K562 (cell line): ENCODE measurements at regions not wholly inside any gene's neighbourhood (a gene's known extent, or its start where the extent isn't known, plus 50 kb on each side); places are given as distances from the start of the nearest gene placed in this dataset.

Source experiments
- ATAC-seq: fragments of 200-7000 bp; cut with Tn5 transposase; 3 replicates; pipeline ENCODE4 v1.9.1; 2020; ENCODE audit warnings: moderate library complexity
- BruUV-seq: library from RNA; stranded (reverse); fragments of 400-500 nt; replicated peaks from 2 replicates; lab custom pipeline; 2021; lab: Mats Ljungman, UMichigan
- CTCF ChIA-PET: fragments of 300-600 bp; formaldehyde crosslinking; extraction: SDS; loops from one replicate; lab custom pipeline; 2021; ENCODE audit warnings: low intra/inter-chr PET ratio; lab: Yijun Ruan, JAX
- POLR2A ChIA-PET: fragments of 300-600, 350-650 bp; sonication (Branson Sonifier 250); formaldehyde crosslinking; extraction: SDS; loops from one replicate; lab custom pipeline; 2021; ENCODE audit warnings: antibody characterized with exemption, inconsistent platforms; lab: Yijun Ruan, JAX
- DNase-seq, 4 experiments: peaks; one replicate each; pipeline versions ENCODE4 v3.0.0 to v3.0.0-alpha.2; 2011 to 2018; ENCODE audit warnings: low spot score in 3 of 4, mixed read lengths in 3 of 4; ENCODE audit errors: extremely low read depth in 1 of 4
- FAIRE-seq: peaks from 2 replicates; lab custom pipeline; 2011; peaks lifted over from hg19 to GRCh38; lab: Jason Lieb, UNC
- H2AFZ ChIP-seq: 2 replicates; pipeline ENCODE4 v1.6.0; 2011; ENCODE audit warnings: low read depth, low read length, control low read depth, inconsistent platforms
- H3K27ac ChIP-seq: fragments of 200-600 bp; 3 replicates; pipeline ENCODE4 v1.8.0; 2011; ENCODE audit warnings: low read depth, mild to moderate bottlenecking, control low read depth, inconsistent platforms, low read length, moderate library complexity, mixed read lengths; ENCODE audit errors: extremely low read depth
- H3K27me3 ChIP-seq, 2 experiments: fragments of 300-600 bp in 1 of 2; 2 replicates in 1 of 2; 3 replicates in 1 of 2; pipeline versions ENCODE4 v1.6.0 to v1.8.0; 2011; ENCODE audit warnings: inconsistent platforms in 2 of 2, low read length in 2 of 2, mild to moderate bottlenecking in 1 of 2, mixed read lengths in 1 of 2, moderate library complexity in 1 of 2; ENCODE audit not compliant: control insufficient read depth in 2 of 2, insufficient read depth in 2 of 2
- H3K36me3 ChIP-seq: fragments of 300-600 bp; 3 replicates; pipeline ENCODE4 v1.8.0; 2011; ENCODE audit warnings: mild to moderate bottlenecking, low read length, inconsistent platforms; ENCODE audit not compliant: control insufficient read depth, insufficient read depth
- H3K4me1 ChIP-seq, 2 experiments: fragments of 200-600 bp in 1 of 2; replicated peaks in 1 of 2; 2 replicates in 1 of 2; 3 replicates in 1 of 2; pipeline versions ENCODE4 v1.5.1 to v1.8.0; 2011; ENCODE audit warnings: inconsistent platforms in 2 of 2, low read length in 2 of 2, mild to moderate bottlenecking in 1 of 2, mixed read lengths in 1 of 2, moderate library complexity in 1 of 2; ENCODE audit not compliant: control insufficient read depth in 2 of 2, insufficient read depth in 2 of 2
- H3K4me2 ChIP-seq: 2 replicates; pipeline ENCODE4 v1.6.1; 2011; ENCODE audit warnings: low read length, control low read depth, inconsistent platforms, mixed read lengths; ENCODE audit not compliant: insufficient read depth
- H3K4me3 ChIP-seq: fragments of 200-600 bp; sonication (generic), shearing (Covaris generic); 2 replicates; pipeline ENCODE4 v1.5.1; 2016; ENCODE audit warnings: control low read depth, inconsistent platforms
- H3K79me2 ChIP-seq: fragments of 200-600 bp; 3 replicates; pipeline ENCODE4 v1.8.0; 2011; ENCODE audit warnings: low read length, inconsistent platforms; ENCODE audit not compliant: control insufficient read depth, insufficient read depth
- H3K9ac ChIP-seq, 2 experiments: 2 replicates each; pipeline versions ENCODE4 v1.6.0 to v1.6.1; 2011; ENCODE audit warnings: low read depth in 2 of 2, low read length in 2 of 2, control low read depth in 1 of 2, inconsistent platforms in 1 of 2, mild to moderate bottlenecking in 1 of 2, mixed read lengths in 1 of 2; ENCODE audit not compliant: insufficient read depth in 1 of 2
- H3K9me1 ChIP-seq: one replicate; pipeline ENCODE4 v1.6.0; 2011; ENCODE audit warnings: inconsistent platforms, mild to moderate bottlenecking, low read length, moderate library complexity; ENCODE audit not compliant: control insufficient read depth, insufficient read depth
- H3K9me3 ChIP-seq: replicated peaks from 2 replicates; pipeline ENCODE4 v1.5.1; 2011; ENCODE audit warnings: low read depth, low read length, inconsistent platforms; ENCODE audit not compliant: control insufficient read depth, insufficient read depth
- H4K20me1 ChIP-seq: replicated peaks from 2 replicates; pipeline ENCODE4 v1.6.1; 2011; ENCODE audit warnings: low read length, inconsistent platforms, mixed read lengths; ENCODE audit not compliant: control insufficient read depth, insufficient read depth
- BRD4 ChIP-seq: fragments of 200-600 bp; sonication (generic); IDR thresholded peaks from 2 replicates; pipeline ENCODE4 v1.6.1; 2017; ENCODE audit warnings: inconsistent platforms
- CBFA2T2 ChIP-seq: fragments of 450-650 bp; conservative IDR thresholded peaks from 2 replicates; pipeline ENCODE4 v1.6.1; 2017; ENCODE audit warnings: mild to moderate bottlenecking
- CHD2 ChIP-seq: IDR thresholded peaks from 2 replicates; pipeline ENCODE4 v1.6.1; 2011; ENCODE audit warnings: low read depth, low read length
- ELK1 ChIP-seq: sonication (generic); formaldehyde crosslinking; IDR thresholded peaks from 2 replicates; pipeline ENCODE4 v1.8.1; 2022; ENCODE audit warnings: missing genetic modification reagents
- NFIC ChIP-seq: fragments of 450-650 bp; IDR thresholded peaks from 2 replicates; pipeline ENCODE4 v1.6.1; 2017; ENCODE audit warnings: mild to moderate bottlenecking, inconsistent platforms
- NFXL1 ChIP-seq: fragments of 450-650 bp; formaldehyde crosslinking; IDR thresholded peaks from 2 replicates; pipeline ENCODE4 v1.4.0; 2021; ENCODE audit warnings: mild to moderate bottlenecking
- POLR2G ChIP-seq: fragments of 200-400 bp; formaldehyde crosslinking; IDR thresholded peaks from 2 replicates; pipeline ENCODE4 v1.6.1; 2017; ENCODE audit warnings: low read depth, mild to moderate bottlenecking, antibody characterized with exemption, low read length, moderate library complexity
- PRDM10 ChIP-seq: fragments of 450-650 bp; IDR thresholded peaks from 2 replicates; pipeline ENCODE4 v1.6.1; 2018; ENCODE audit not compliant: partially characterized antibody
- SNAPC5 ChIP-seq: fragments of 250-450 bp; sonication (Bioruptor Pico); IDR thresholded peaks from 2 replicates; pipeline ENCODE4 v1.8.0; 2021; ENCODE audit warnings: moderate library complexity, mild to moderate bottlenecking, inconsistent platforms
- XRCC5 ChIP-seq: fragments of 200-400 bp; formaldehyde crosslinking; IDR thresholded peaks from 2 replicates; pipeline ENCODE4 v1.6.1; 2017; ENCODE audit warnings: low read depth, mild to moderate bottlenecking, low read length
- ZNF431 ChIP-seq: sonication (generic); formaldehyde crosslinking; IDR thresholded peaks from 2 replicates; pipeline ENCODE4 v1.8.0; 2022; ENCODE audit warnings: mild to moderate bottlenecking, missing genetic modification reagents
- ZNF655 ChIP-seq: fragments of 250-450 bp; sonication (Bioruptor Pico); IDR thresholded peaks from 2 replicates; pipeline ENCODE4 v1.5.0; 2021
- ZNF76 ChIP-seq: fragments of 250-450 bp; sonication (Bioruptor Pico); IDR thresholded peaks from 2 replicates; pipeline ENCODE4 v1.4.0; 2020; ENCODE audit warnings: mild to moderate bottlenecking, moderate library complexity, borderline replicate concordance
- WGBS: fragments of 100-300 bp; shearing (Covaris generic); methylation state at CpG from one replicate; pipeline ENCODE4 v1.1.6; 2016; ENCODE audit warnings: low coverage, mixed read lengths; ENCODE audit not compliant: insufficient coverage; ENCODE audit errors: missing lambda C conversion rate; 5-methylcytosine and 5-hydroxymethylcytosine counted together
- in situ Hi-C: fragments of 300-500 bp; cut with MboI; formaldehyde crosslinking; loops from 4 replicates; pipeline ENCODE4 v1.15.0; 2018; ENCODE audit warnings: inconsistent platforms, mixed read lengths
- intact Hi-C: fragments of 100-400 bp; cut with micrococcal nuclease; formaldehyde crosslinking; loops from 2 replicates; pipeline ENCODE4 v1.14.2; 2022

- TF ChIP-seq ZNF76 (CRISPR knock-in tag) (no peak), PRDM10 (no peak), CBFA2T2 (no peak), BRD4 (no peak), ZNF431 (CRISPR knock-in tag) (no peak)
Measured at GRCh38 chr5:86841000-86841644, 223.4 kb downstream of the COX7C start (continued).

- DNase-seq (no peak), ATAC-seq (no peak)
- intact Hi-C loops, result no loop called here
- no peak overlapping the region for H2AFZ ChIP-seq
- no TSS peak for BruUV-seq
- H3K36me3 ChIP-seq, result no peaks in the 10 kb centered on the region
- H3K79me2 ChIP-seq, result no peaks in the 10 kb centered on the region
- H3K9ac ChIP-seq, result no peak overlapping the region
- CTCF ChIA-PET, result no interaction called here
- TF ChIP-seq ZNF655 (CRISPR knock-in tag) (no peak), XRCC5 (no peak), SNAPC5 (CRISPR knock-in tag) (no peak), POLR2G (no peak), NFXL1 (CRISPR knock-in tag) (no peak), CHD2 (no peak), NFIC (no peak), ELK1 (CRISPR knock-in tag) (no peak)
- TF ChIP-seq, all 486 proteins: peak for 0
- Histone ChIP-seq H3K27me3 (no peaks in the 10 kb centered on the region), H3K9me1 (no peaks in the 10 kb centered on the region), H3K4me1 (no peaks in the 10 kb centered on the region), H3K4me3 (no peak overlapping the region), H4K20me1 (no peaks in the 10 kb centered on the region), H3K9me3 (no peaks in the 10 kb centered on the region), H3K4me2 (no peak overlapping the region), H3K27ac (no peak overlapping the region)
- POLR2A ChIA-PET, result no interaction called here
- in situ Hi-C loops, result no loop called here
- 3% methylated on average over 3 of the region's 3 CpGs for WGBS
- FAIRE-seq, result no peak
Measured at GRCh38 chr5:86858442-86858841, 240.7 kb downstream of the COX7C start.
